ENCODE measurements at regions not wholly inside any gene's neighbourhood (a gene's known extent, or its start where the extent isn't known, plus 50 kb on each side); places are given as distances from the start of the nearest gene placed in this dataset.
A peak's percentile ranks its signal among the peaks of the same experiment; 100 is the strongest.

- BruUV-seq (replicated peaks) = no TSS peak
- Histone ChIP-seq H3K4me3 (replicated peaks in 1 of 3; ENCODE audit: insufficient read depth in 1 of 3, low read depth in 2 of 3, low read length in 3 of 3) (no peak overlapping the region), H3K9me3 (ENCODE audit: low read length) (no peaks in the 10 kb centered on the region), H3K27me3 (ENCODE audit: control insufficient read depth in 1 of 2, insufficient read depth in 2 of 2, low read length in 2 of 2) (no peaks in the 10 kb centered on the region), H3K4me2 (ENCODE audit: low read depth, low read length) (no peak overlapping the region), H3K79me2 (ENCODE audit: insufficient read depth, low read length) (no peaks in the 10 kb centered on the region), H3K36me3 (replicated peaks in 1 of 2; ENCODE audit: control insufficient read depth in 1 of 2, insufficient read depth in 2 of 2, low read length in 2 of 2) (no peaks in the 10 kb centered on the region), H3K4me1 (ENCODE audit: insufficient read depth, low read length) (peaks cover 6% of the 10 kb centered on the region; the same call in 1 of the 2 replicates), H2AFZ (ENCODE audit: low read length) (no peak overlapping the region), H4K20me1 (ENCODE audit: insufficient read depth, low read length) (no peaks in the 10 kb centered on the region), H3K9ac (ENCODE audit: insufficient read depth, low read depth, low read length) (no peak overlapping the region), H3K27ac (ENCODE audit: extremely low read length, insufficient read depth, low read length) (no peak overlapping the region)
- DNase-seq (ENCODE audit: low spot score) (no peak), ATAC-seq (no peak), FAIRE-seq (no peak)
- ChIA-PET CTCF (ENCODE audit: low intra/inter-chr PET ratio, low total read pairs) (no interaction called here), POLR2A (no interaction called here)
- intact Hi-C loops (cut with micrococcal nuclease; ENCODE audit: unreplicated experiment) (no loop called here), in situ Hi-C loops (cut with HindIII; ENCODE audit: extremely low pct_ligation_motif_present, low pct_unique_long_range_greater_than_20kb) (no loop called here)
- WGBS (ENCODE audit: low lambda C conversion rate) = 89% methylated on average over 1 of the region's 1 CpG
- no peak for TF ChIP-seq ZNF75D (CRISPR knock-in tag; IDR thresholded peaks at IDR 0.05; ENCODE audit: borderline replicate concordance)
- peak; percentile 68; the same call in 1 of the 2 replicates for TF ChIP-seq NFE2L2 (IDR thresholded peaks at IDR 0.05; ENCODE audit: low read length)
Measured at GRCh38 chr14:30808576-30808975, 65.8 kb upstream of the COCH start.

- H3K27ac ChIP-seq (ENCODE audit: extremely low read length, insufficient read depth, low read length) = no peak overlapping the region
- ChIA-PET POLR2A (no interaction called here), CTCF (ENCODE audit: low intra/inter-chr PET ratio, low total read pairs) (no interaction called here)
- WGBS (ENCODE audit: low lambda C conversion rate) = 36% methylated on average over 5 of the region's 5 CpGs
- H3K4me2 ChIP-seq (ENCODE audit: low read depth, low read length) = no peak overlapping the region
- FAIRE-seq (no peak), ATAC-seq (peak; percentile 19; the same call in 2 of the 3 replicates), DNase-seq (ENCODE audit: low spot score) (no peak)
- no peaks in the 10 kb centered on the region for H3K79me2 ChIP-seq (ENCODE audit: insufficient read depth, low read length)
- no peaks in the 10 kb centered on the region for H4K20me1 ChIP-seq (ENCODE audit: insufficient read depth, low read length)
- H3K36me3 ChIP-seq (replicated peaks in 1 of 2; ENCODE audit: control insufficient read depth in 1 of 2, insufficient read depth in 2 of 2, low read length in 2 of 2) = no peaks in the 10 kb centered on the region
- TF ChIP-seq CEBPB (IDR thresholded peaks at IDR 0.05; ENCODE audit: borderline replicate concordance, low read depth, low read length) (peak; percentile 40; the same call in 1 of the 2 replicates), ZNF121 (CRISPR knock-in tag; IDR thresholded peaks at IDR 0.05) (peak; percentile 86), ZNF335 (CRISPR knock-in tag; IDR thresholded peaks at IDR 0.05) (no peak), PREB (CRISPR knock-in tag; IDR thresholded peaks at IDR 0.05) (0 out of 2 replicates have a peak, but pooled peaks have one; percentile 53)
- no peaks in the 10 kb centered on the region for H3K9me3 ChIP-seq (ENCODE audit: low read length)
- intact Hi-C loops (cut with micrococcal nuclease; ENCODE audit: unreplicated experiment) = no loop called here
- in situ Hi-C loops (cut with HindIII; ENCODE audit: extremely low pct_ligation_motif_present, low pct_unique_long_range_greater_than_20kb) = no loop called here
- H3K27me3 ChIP-seq (ENCODE audit: control insufficient read depth in 1 of 2, insufficient read depth in 2 of 2, low read length in 2 of 2) = no peaks in the 10 kb centered on the region
- H3K4me3 ChIP-seq (replicated peaks in 1 of 3; ENCODE audit: insufficient read depth in 1 of 3, low read depth in 2 of 3, low read length in 3 of 3) = no peak overlapping the region
- no peak overlapping the region for H2AFZ ChIP-seq (ENCODE audit: low read length)
- no peaks in the 10 kb centered on the region for H3K4me1 ChIP-seq (ENCODE audit: insufficient read depth, low read length)
- no peak overlapping the region for H3K9ac ChIP-seq (ENCODE audit: insufficient read depth, low read depth, low read length)
- BruUV-seq (replicated peaks) = no TSS peak
Measured at GRCh38 chr14:30813216-30813615, 61.1 kb upstream of the COCH start.
